Endothelial cell (in vitro differentiated cells): ENCODE measurements at regions not wholly inside any gene's neighbourhood (a gene's known extent, or its start where the extent isn't known, plus 50 kb on each side); places are given as distances from the start of the nearest gene placed in this dataset.

Source experiments
- DNase-seq: peaks from one replicate; pipeline ENCODE4 v3.0.0; 2021; ENCODE audit warnings: low spot score
- H3K27ac Mint-ChIP-seq: one replicate; pipeline ENCODE4 v1.8.0; 2021; ENCODE audit warnings: mixed read lengths, inconsistent platforms; ENCODE audit not compliant: unreplicated experiment
- H3K27me3 Mint-ChIP-seq: one replicate; pipeline ENCODE4 v1.8.0; 2021; ENCODE audit warnings: mild to moderate bottlenecking, moderate library complexity, mixed read lengths, inconsistent platforms; ENCODE audit not compliant: unreplicated experiment
- H3K36me3 Mint-ChIP-seq: one replicate; pipeline ENCODE4 v1.8.0; 2021; ENCODE audit warnings: mild to moderate bottlenecking, low read depth, mixed read lengths, inconsistent platforms; ENCODE audit not compliant: unreplicated experiment
- H3K4me1 Mint-ChIP-seq: one replicate; pipeline ENCODE4 v1.8.0; 2021; ENCODE audit warnings: mild to moderate bottlenecking, mixed read lengths, inconsistent platforms; ENCODE audit not compliant: unreplicated experiment
- H3K4me3 Mint-ChIP-seq: one replicate; pipeline ENCODE4 v1.8.0; 2021; ENCODE audit warnings: mild to moderate bottlenecking, mixed read lengths, inconsistent platforms; ENCODE audit not compliant: unreplicated experiment
- H3K9me3 Mint-ChIP-seq: one replicate; pipeline ENCODE4 v1.8.0; 2021; ENCODE audit warnings: mixed read lengths, inconsistent platforms; ENCODE audit not compliant: unreplicated experiment
- CTCF ChIP-seq: fragments of 200-600 bp; sonication (generic); IDR thresholded peaks from one replicate; pipeline ENCODE4 v1.5.0; 2021; ENCODE audit warnings: antibody characterized with exemption; ENCODE audit not compliant: unreplicated experiment

- Mint-ChIP-seq H3K4me1 (no peaks in the 10 kb centered on the region), H3K27me3 (no peaks in the 10 kb centered on the region), H3K36me3 (no peaks in the 10 kb centered on the region), H3K27ac (no peak overlapping the region), H3K9me3 (no peaks in the 10 kb centered on the region), H3K4me3 (no peak overlapping the region)
- no peak for TF ChIP-seq CTCF
- DNase-seq = no peak
These were observed 339.6 kb downstream of the NUF2 start for GRCh38 chr1:163661391-163661790.

GRCh38 chr1:163664671-163665335, 343.0 kb downstream of the NUF2 start:
- H3K4me3 Mint-ChIP-seq = no peak overlapping the region
- no peaks in the 10 kb centered on the region for H3K4me1 Mint-ChIP-seq

GRCh38 chr1:163668472-163668871, 346.7 kb downstream of the NUF2 start:
- H3K4me3 Mint-ChIP-seq = no peak overlapping the region
- no peaks in the 10 kb centered on the region for H3K4me1 Mint-ChIP-seq
- no peak for TF ChIP-seq CTCF
- H3K27me3 Mint-ChIP-seq = no peaks in the 10 kb centered on the region
- H3K36me3 Mint-ChIP-seq = no peaks in the 10 kb centered on the region
- no peaks in the 10 kb centered on the region for H3K9me3 Mint-ChIP-seq
- no peak for DNase-seq
- H3K27ac Mint-ChIP-seq = no peak overlapping the region

More at GRCh38 chr1:163664671-163665335, 343.0 kb downstream of the NUF2 start:
- Mint-ChIP-seq H3K9me3 (no peaks in the 10 kb centered on the region), H3K36me3 (no peaks in the 10 kb centered on the region), H3K27me3 (no peaks in the 10 kb centered on the region), H3K27ac (no peak overlapping the region)
- no peak for DNase-seq
- no peak for TF ChIP-seq CTCF

GRCh38 chr1:163670989-163671757, 349.4 kb downstream of the NUF2 start:
- no peak for DNase-seq

More at GRCh38 chr1:163670989-163671757, 349.4 kb downstream of the NUF2 start:
- Mint-ChIP-seq H3K27ac (no peak overlapping the region), H3K4me1 (no peaks in the 10 kb centered on the region), H3K4me3 (no peak overlapping the region), H3K9me3 (no peaks in the 10 kb centered on the region), H3K36me3 (no peaks in the 10 kb centered on the region), H3K27me3 (no peaks in the 10 kb centered on the region)
- no peak for TF ChIP-seq CTCF
